ENCODE measurements at regions not wholly inside any gene's neighbourhood (a gene's known extent, or its start where the extent isn't known, plus 50 kb on each side); places are given as distances from the start of the nearest gene placed in this dataset.

- no peak for TF ChIP-seq RXRB (CRISPR knock-in tag; IDR thresholded peaks at IDR 0.05; ENCODE audit: borderline replicate concordance)
- no peak for TF ChIP-seq TGIF2 (CRISPR knock-in tag; IDR thresholded peaks at IDR 0.05)
- TF ChIP-seq, protein P1, sequence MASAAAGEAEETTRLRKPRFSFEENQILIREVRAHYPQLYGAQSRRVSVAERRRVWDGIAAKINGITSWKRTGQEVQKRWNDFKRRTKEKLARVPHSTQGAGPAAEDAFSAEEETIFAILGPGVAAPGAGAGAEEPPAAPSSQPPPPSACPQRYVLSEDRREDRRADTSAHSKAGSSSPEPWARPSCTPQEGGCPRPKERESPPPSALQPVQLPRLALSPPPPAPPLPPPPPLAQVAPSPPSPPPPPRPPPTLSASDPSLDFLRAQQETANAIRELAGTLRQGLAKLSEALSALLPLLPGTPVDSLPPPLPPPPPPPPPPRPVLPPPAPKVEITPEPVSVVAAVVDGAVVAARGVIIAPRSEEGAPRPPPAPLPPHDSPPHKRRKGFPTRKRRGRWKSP (CRISPR knock-in tag; IDR thresholded peaks at IDR 0.05): no peak
Measured at GRCh38 chr4:179803857-179804256, 2361.6 kb upstream of the AGA start (continued).

- Histone ChIP-seq H2AFZ (ENCODE audit: low read length) (no peak overlapping the region), H3K27ac (ENCODE audit: extremely low read length, insufficient read depth, low read length) (no peak overlapping the region), H3K79me2 (ENCODE audit: insufficient read depth, low read length) (no peaks in the 10 kb centered on the region), H3K4me2 (ENCODE audit: low read depth, low read length) (no peak overlapping the region), H3K27me3 (ENCODE audit: control insufficient read depth in 1 of 2, insufficient read depth in 2 of 2, low read length in 2 of 2) (no peaks in the 10 kb centered on the region), H3K4me1 (ENCODE audit: insufficient read depth, low read length) (no peaks in the 10 kb centered on the region), H3K4me3 (replicated peaks in 1 of 3; ENCODE audit: insufficient read depth in 1 of 3, low read depth in 2 of 3, low read length in 3 of 3) (no peak overlapping the region), H4K20me1 (ENCODE audit: insufficient read depth, low read length) (no peaks in the 10 kb centered on the region), H3K36me3 (replicated peaks in 1 of 2; ENCODE audit: control insufficient read depth in 1 of 2, insufficient read depth in 2 of 2, low read length in 2 of 2) (no peaks in the 10 kb centered on the region), H3K9me3 (ENCODE audit: low read length) (no peaks in the 10 kb centered on the region), H3K9ac (ENCODE audit: insufficient read depth, low read depth, low read length) (no peak overlapping the region)
- BruUV-seq (replicated peaks): no TSS peak
- ATAC-seq (no peak), FAIRE-seq (no peak), DNase-seq (ENCODE audit: low spot score) (no peak)
- TF ChIP-seq ZNF558 (CRISPR knock-in tag; IDR thresholded peaks at IDR 0.05; ENCODE audit: borderline replicate concordance) (no peak), HOXD1 (CRISPR knock-in tag; IDR thresholded peaks at IDR 0.05) (no peak)
- 0% methylated on average over 1 of the region's 1 CpG for WGBS (ENCODE audit: low lambda C conversion rate)
- intact Hi-C loops (cut with micrococcal nuclease; ENCODE audit: unreplicated experiment) (no loop called here), in situ Hi-C loops (cut with HindIII; ENCODE audit: extremely low pct_ligation_motif_present, low pct_unique_long_range_greater_than_20kb) (no loop called here)
- ChIA-PET POLR2A (no interaction called here), CTCF (ENCODE audit: low intra/inter-chr PET ratio, low total read pairs) (no interaction called here)
Measured at GRCh38 chr4:179804440-179804839, 2362.2 kb upstream of the AGA start.

DNA sequence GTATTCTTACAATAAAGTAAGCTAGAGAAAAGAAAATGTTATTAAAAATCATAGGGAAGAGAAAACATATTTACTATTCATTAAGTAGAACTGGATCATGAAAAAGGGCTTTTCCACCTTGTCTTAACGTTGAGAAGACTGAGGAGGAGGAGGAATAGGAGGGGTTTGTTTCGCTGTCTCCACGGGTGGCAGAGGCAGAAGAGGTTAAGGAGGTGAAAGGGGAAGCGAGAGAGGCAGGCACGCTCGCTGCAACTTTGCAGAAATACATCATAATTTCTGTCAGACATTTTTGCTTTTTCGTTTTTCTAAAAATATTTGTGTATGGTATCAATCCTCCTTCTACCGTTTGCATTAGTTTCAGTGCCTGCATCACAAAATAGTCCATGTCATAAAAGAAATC is 2375.1 kb upstream of the AGA start:
- H3K27ac ChIP-seq (ENCODE audit: extremely low read length, insufficient read depth, low read length): no peak overlapping the region
- ATAC-seq: no peak
- no TSS peak for BruUV-seq (replicated peaks)
- 5% methylated on average over 8 of the region's 8 CpGs for WGBS (ENCODE audit: low lambda C conversion rate)
- no peak overlapping the region for H3K9ac ChIP-seq (ENCODE audit: insufficient read depth, low read depth, low read length)
- no peak overlapping the region for H3K4me2 ChIP-seq (ENCODE audit: low read depth, low read length)
- H3K79me2 ChIP-seq (ENCODE audit: insufficient read depth, low read length): no peaks in the 10 kb centered on the region
- no peak overlapping the region for H2AFZ ChIP-seq (ENCODE audit: low read length)
- H3K4me1 ChIP-seq (ENCODE audit: insufficient read depth, low read length): no peaks in the 10 kb centered on the region
- no peak overlapping the region for H3K4me3 ChIP-seq (replicated peaks in 1 of 3; ENCODE audit: insufficient read depth in 1 of 3, low read depth in 2 of 3, low read length in 3 of 3)
- ChIA-PET POLR2A (no interaction called here), CTCF (ENCODE audit: low intra/inter-chr PET ratio, low total read pairs) (no interaction called here)
- TF ChIP-seq ZBTB26 (CRISPR knock-in tag; IDR thresholded peaks at IDR 0.05; ENCODE audit: borderline replicate concordance): no peak
- no peak for TF ChIP-seq EP300 (IDR thresholded peaks at IDR 0.05; ENCODE audit: low read depth in 2 of 2, low read length in 2 of 2)
- no peak for TF ChIP-seq EP300 (CRISPR knock-in tag; IDR thresholded peaks at IDR 0.05; ENCODE audit: borderline replicate concordance)
- no peak for TF ChIP-seq ZNF232 (CRISPR knock-in tag; IDR thresholded peaks at IDR 0.05; ENCODE audit: borderline replicate concordance)
- no peak for TF ChIP-seq YEATS4 (CRISPR knock-in tag; IDR thresholded peaks at IDR 0.05; ENCODE audit: borderline replicate concordance)
- TF ChIP-seq ZNF792 (CRISPR knock-in tag; IDR thresholded peaks at IDR 0.05): no peak
- H3K27me3 ChIP-seq (ENCODE audit: control insufficient read depth in 1 of 2, insufficient read depth in 2 of 2, low read length in 2 of 2): no peaks in the 10 kb centered on the region
- no peak for DNase-seq (ENCODE audit: low spot score)
- H4K20me1 ChIP-seq (ENCODE audit: insufficient read depth, low read length): no peaks in the 10 kb centered on the region
- in situ Hi-C loops (cut with HindIII; ENCODE audit: extremely low pct_ligation_motif_present, low pct_unique_long_range_greater_than_20kb): no loop called here
- FAIRE-seq: no peak
- intact Hi-C loops (cut with micrococcal nuclease; ENCODE audit: unreplicated experiment): no loop called here
- H3K9me3 ChIP-seq (ENCODE audit: low read length): no peaks in the 10 kb centered on the region
- no peaks in the 10 kb centered on the region for H3K36me3 ChIP-seq (replicated peaks in 1 of 2; ENCODE audit: control insufficient read depth in 1 of 2, insufficient read depth in 2 of 2, low read length in 2 of 2)

Data from HepG2 (cell line).